ENCODE measurements at regions not wholly inside any gene's neighbourhood (a gene's known extent, or its start where the extent isn't known, plus 50 kb on each side); places are given as distances from the start of the nearest gene placed in this dataset.

GRCh38 chr2:122636097-122636496, 880.6 kb downstream of the TSN start:
- Histone ChIP-seq H3K4ac (ENCODE audit: low read length) (no peak overlapping the region), H2BK120ac (ENCODE audit: low read depth, low read length) (no peak overlapping the region), H3K4me1 (ENCODE audit: control insufficient read depth in 2 of 2, insufficient read depth in 1 of 2, low read depth in 1 of 2, low read length in 2 of 2) (no peaks in the 10 kb centered on the region), H2BK15ac (ENCODE audit: low read length) (no peak overlapping the region), H3K23ac (ENCODE audit: low read depth, low read length, poor library complexity) (no peak overlapping the region), H3K9me3 (replicated peaks in 1 of 2; ENCODE audit: control insufficient read depth in 2 of 2, insufficient read depth in 1 of 2, low read depth in 1 of 2, low read length in 2 of 2) (no peaks in the 10 kb centered on the region), H4K8ac (ENCODE audit: low read depth, low read length) (no peak overlapping the region), H3K14ac (ENCODE audit: low read length) (no peak overlapping the region), H4K91ac (ENCODE audit: low read depth, low read length, poor library complexity) (no peak overlapping the region), H2BK12ac (ENCODE audit: low read length) (no peak overlapping the region), H3K9ac (ENCODE audit: low read depth, low read length, poor library complexity) (no peak overlapping the region), H2BK5ac (ENCODE audit: low read length) (no peak overlapping the region), H3K4me2 (ENCODE audit: insufficient read depth, low read length, poor library complexity, severe bottlenecking) (no peak overlapping the region), H3K36me3 (replicated peaks in 1 of 2; ENCODE audit: control insufficient read depth in 2 of 2, insufficient read depth in 2 of 2, low read length in 2 of 2) (no peaks in the 10 kb centered on the region), H2AFZ (ENCODE audit: low read length) (no peak overlapping the region), H3K79me1 (ENCODE audit: low read depth, low read length) (no peaks in the 10 kb centered on the region), H3K27me3 (ENCODE audit: control insufficient read depth in 3 of 3, insufficient read depth in 3 of 3, low read depth in 1 of 3, low read length in 3 of 3) (no peaks in the 10 kb centered on the region), H2AK5ac (ENCODE audit: low read depth, low read length) (no peak overlapping the region), H3K4me3 (ENCODE audit: low read length in 2 of 2) (no peak overlapping the region), H3K18ac (ENCODE audit: low read length) (no peak overlapping the region), H3K27ac (replicated peaks; ENCODE audit: low read length) (no peak overlapping the region)
- no peak for DNase-seq (ENCODE audit: low spot score)

- H3K4me2 ChIP-seq (ENCODE audit: insufficient read depth, low read length, poor library complexity, severe bottlenecking), result no peak overlapping the region
- no peaks in the 10 kb centered on the region for H3K9me3 ChIP-seq (replicated peaks in 1 of 2; ENCODE audit: control insufficient read depth in 2 of 2, insufficient read depth in 1 of 2, low read depth in 1 of 2, low read length in 2 of 2)
- no peaks in the 10 kb centered on the region for H3K4me1 ChIP-seq (ENCODE audit: control insufficient read depth in 2 of 2, insufficient read depth in 1 of 2, low read depth in 1 of 2, low read length in 2 of 2)
- no peak overlapping the region for H2BK120ac ChIP-seq (ENCODE audit: low read depth, low read length)
- no peak overlapping the region for H4K8ac ChIP-seq (ENCODE audit: low read depth, low read length)
- H2BK12ac ChIP-seq (ENCODE audit: low read length), result no peak overlapping the region
- H2BK15ac ChIP-seq (ENCODE audit: low read length), result no peak overlapping the region
- no peaks in the 10 kb centered on the region for H3K36me3 ChIP-seq (replicated peaks in 1 of 2; ENCODE audit: control insufficient read depth in 2 of 2, insufficient read depth in 2 of 2, low read length in 2 of 2)
- no peak overlapping the region for H2AFZ ChIP-seq (ENCODE audit: low read length)
- WGBS, 2 donors (ENCODE audit: extremely low coverage in 2 of 2, insufficient read length in 2 of 2, insufficient replicate concordance in 1 of 2), result no CpG with 5 or more reads among the region's 4 CpGs
- DNase-seq (ENCODE audit: low spot score), result no peak
- H3K18ac ChIP-seq (ENCODE audit: low read length), result no peak overlapping the region
- no peak overlapping the region for H3K14ac ChIP-seq (ENCODE audit: low read length)
- no peaks in the 10 kb centered on the region for H3K79me1 ChIP-seq (ENCODE audit: low read depth, low read length)
- H3K27ac ChIP-seq (replicated peaks; ENCODE audit: low read length), result no peak overlapping the region
- H3K23ac ChIP-seq (ENCODE audit: low read depth, low read length, poor library complexity), result no peak overlapping the region
- H4K91ac ChIP-seq (ENCODE audit: low read depth, low read length, poor library complexity), result no peak overlapping the region
- no peak overlapping the region for H3K4ac ChIP-seq (ENCODE audit: low read length)
- H3K27me3 ChIP-seq (ENCODE audit: control insufficient read depth in 3 of 3, insufficient read depth in 3 of 3, low read depth in 1 of 3, low read length in 3 of 3), result no peaks in the 10 kb centered on the region
- no peak overlapping the region for H3K9ac ChIP-seq (ENCODE audit: low read depth, low read length, poor library complexity)
- H2BK5ac ChIP-seq (ENCODE audit: low read length), result no peak overlapping the region
- H2AK5ac ChIP-seq (ENCODE audit: low read depth, low read length), result no peak overlapping the region
- no peak overlapping the region for H3K4me3 ChIP-seq (ENCODE audit: low read length in 2 of 2)
Measured at GRCh38 chr2:122639176-122639575, 883.7 kb downstream of the TSN start.

GRCh38 chr2:122639711-122640110, 884.3 kb downstream of the TSN start:
- Histone ChIP-seq H3K79me1 (ENCODE audit: low read depth, low read length) (no peaks in the 10 kb centered on the region), H3K14ac (ENCODE audit: low read length) (no peak overlapping the region), H3K4me1 (ENCODE audit: control insufficient read depth in 2 of 2, insufficient read depth in 1 of 2, low read depth in 1 of 2, low read length in 2 of 2) (no peaks in the 10 kb centered on the region), H2AFZ (ENCODE audit: low read length) (no peak overlapping the region), H2BK5ac (ENCODE audit: low read length) (no peak overlapping the region), H3K4me3 (ENCODE audit: low read length in 2 of 2) (no peak overlapping the region), H3K23ac (ENCODE audit: low read depth, low read length, poor library complexity) (no peak overlapping the region), H3K18ac (ENCODE audit: low read length) (no peak overlapping the region), H2BK120ac (ENCODE audit: low read depth, low read length) (no peak overlapping the region), H3K9me3 (replicated peaks in 1 of 2; ENCODE audit: control insufficient read depth in 2 of 2, insufficient read depth in 1 of 2, low read depth in 1 of 2, low read length in 2 of 2) (no peaks in the 10 kb centered on the region), H3K27me3 (ENCODE audit: control insufficient read depth in 3 of 3, insufficient read depth in 3 of 3, low read depth in 1 of 3, low read length in 3 of 3) (no peaks in the 10 kb centered on the region), H2BK15ac (ENCODE audit: low read length) (no peak overlapping the region), H3K27ac (replicated peaks; ENCODE audit: low read length) (no peak overlapping the region), H2BK12ac (ENCODE audit: low read length) (no peak overlapping the region), H3K9ac (ENCODE audit: low read depth, low read length, poor library complexity) (no peak overlapping the region), H4K8ac (ENCODE audit: low read depth, low read length) (no peak overlapping the region), H3K36me3 (replicated peaks in 1 of 2; ENCODE audit: control insufficient read depth in 2 of 2, insufficient read depth in 2 of 2, low read length in 2 of 2) (no peaks in the 10 kb centered on the region), H4K91ac (ENCODE audit: low read depth, low read length, poor library complexity) (no peak overlapping the region), H3K4me2 (ENCODE audit: insufficient read depth, low read length, poor library complexity, severe bottlenecking) (no peak overlapping the region), H2AK5ac (ENCODE audit: low read depth, low read length) (no peak overlapping the region), H3K4ac (ENCODE audit: low read length) (no peak overlapping the region)
- DNase-seq (ENCODE audit: low spot score), result no peak
- WGBS, 2 donors (ENCODE audit: extremely low coverage in 2 of 2, insufficient read length in 2 of 2, insufficient replicate concordance in 1 of 2), result no CpG with 5 or more reads among the region's 2 CpGs

GRCh38 chr2:122643725-122644329, 888.4 kb downstream of the TSN start:
- Histone ChIP-seq H3K4me2 (ENCODE audit: insufficient read depth, low read length, poor library complexity, severe bottlenecking) (no peak overlapping the region), H2AFZ (ENCODE audit: low read length) (no peak overlapping the region), H4K91ac (ENCODE audit: low read depth, low read length, poor library complexity) (no peak overlapping the region), H2AK5ac (ENCODE audit: low read depth, low read length) (no peak overlapping the region), H3K14ac (ENCODE audit: low read length) (no peak overlapping the region), H2BK5ac (ENCODE audit: low read length) (no peak overlapping the region), H2BK15ac (ENCODE audit: low read length) (no peak overlapping the region), H4K8ac (ENCODE audit: low read depth, low read length) (no peak overlapping the region), H3K9ac (ENCODE audit: low read depth, low read length, poor library complexity) (no peak overlapping the region), H2BK12ac (ENCODE audit: low read length) (no peak overlapping the region), H3K27ac (replicated peaks; ENCODE audit: low read length) (no peak overlapping the region), H3K4ac (ENCODE audit: low read length) (no peak overlapping the region), H3K4me1 (ENCODE audit: control insufficient read depth in 2 of 2, insufficient read depth in 1 of 2, low read depth in 1 of 2, low read length in 2 of 2) (no peaks in the 10 kb centered on the region), H3K9me3 (replicated peaks in 1 of 2; ENCODE audit: control insufficient read depth in 2 of 2, insufficient read depth in 1 of 2, low read depth in 1 of 2, low read length in 2 of 2) (no peaks in the 10 kb centered on the region), H3K36me3 (replicated peaks in 1 of 2; ENCODE audit: control insufficient read depth in 2 of 2, insufficient read depth in 2 of 2, low read length in 2 of 2) (no peaks in the 10 kb centered on the region), H3K27me3 (ENCODE audit: control insufficient read depth in 3 of 3, insufficient read depth in 3 of 3, low read depth in 1 of 3, low read length in 3 of 3) (no peaks in the 10 kb centered on the region), H3K23ac (ENCODE audit: low read depth, low read length, poor library complexity) (no peak overlapping the region), H2BK120ac (ENCODE audit: low read depth, low read length) (no peak overlapping the region), H3K79me1 (ENCODE audit: low read depth, low read length) (no peaks in the 10 kb centered on the region), H3K18ac (ENCODE audit: low read length) (no peak overlapping the region), H3K4me3 (ENCODE audit: low read length in 2 of 2) (no peak overlapping the region)
- DNase-seq (ENCODE audit: low spot score), result no peak
- WGBS, 2 donors (ENCODE audit: extremely low coverage in 2 of 2, insufficient read length in 2 of 2, insufficient replicate concordance in 1 of 2), result no CpG with 5 or more reads among the region's 1 CpG

Measured in neuronal stem cell (in vitro differentiated cells).